Osteocyte (in vitro differentiated cells): ENCODE measurements at regions not wholly inside any gene's neighbourhood (a gene's known extent, or its start where the extent isn't known, plus 50 kb on each side); places are given as distances from the start of the nearest gene placed in this dataset.

Experiments
- DNase-seq: peaks from one replicate; pipeline ENCODE4 v3.0.0; 2021; ENCODE audit warnings: mixed read lengths; ENCODE audit not compliant: unreplicated experiment; ENCODE audit errors: extremely low spot score
- H3K27ac Mint-ChIP-seq: one replicate; pipeline ENCODE4 v1.8.0; 2021; ENCODE audit warnings: mild to moderate bottlenecking, mixed read lengths; ENCODE audit not compliant: unreplicated experiment
- H3K27me3 Mint-ChIP-seq: one replicate; pipeline ENCODE4 v1.8.0; 2021; ENCODE audit warnings: mixed read lengths; ENCODE audit not compliant: unreplicated experiment
- H3K36me3 Mint-ChIP-seq: one replicate; pipeline ENCODE4 v1.8.0; 2021; ENCODE audit warnings: mixed read lengths; ENCODE audit not compliant: unreplicated experiment
- H3K4me1 Mint-ChIP-seq: one replicate; pipeline ENCODE4 v1.8.0; 2021; ENCODE audit warnings: mixed read lengths; ENCODE audit not compliant: unreplicated experiment
- H3K4me3 Mint-ChIP-seq: one replicate; pipeline ENCODE4 v1.8.0; 2021; ENCODE audit warnings: mild to moderate bottlenecking, moderate library complexity, mixed read lengths; ENCODE audit not compliant: unreplicated experiment
- H3K9me3 Mint-ChIP-seq: one replicate; pipeline ENCODE4 v1.8.0; 2021; ENCODE audit warnings: mixed read lengths; ENCODE audit not compliant: unreplicated experiment
- TF ChIP-seq, protein P1 (sequence below): fragments of 200-600 bp; sonication (generic); IDR thresholded peaks from 2 replicates; pipeline ENCODE4 v1.5.0; 2021; ENCODE audit warnings: antibody characterized with exemption, mild to moderate bottlenecking, moderate library complexity

DNA sequence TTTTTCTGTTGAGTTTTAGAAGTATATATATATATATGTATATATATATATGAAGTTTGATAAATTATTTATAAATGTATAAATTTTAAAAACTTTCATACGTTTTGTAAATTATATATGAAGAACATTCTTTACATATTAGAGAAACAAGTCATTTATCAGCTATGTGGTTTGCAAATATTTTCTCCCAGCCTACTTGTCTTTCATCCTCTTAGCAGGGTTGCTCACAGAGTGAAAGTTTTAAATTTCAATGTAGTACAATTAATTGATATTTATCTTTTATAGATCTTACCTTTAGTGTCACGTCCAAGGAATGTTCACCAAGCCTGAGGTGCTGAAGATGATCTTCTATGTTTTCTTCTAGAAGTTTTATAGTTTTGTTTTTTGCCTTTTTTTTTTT lies 78.3 kb upstream of the HS6ST1 start:
- H3K4me1 Mint-ChIP-seq, result peaks cover 25% of the 10 kb centered on the region
- H3K9me3 Mint-ChIP-seq, result peaks cover 5% of the 10 kb centered on the region
- DNase-seq, result no peak
- H3K4me3 Mint-ChIP-seq, result no peak overlapping the region
- TF ChIP-seq, protein P1, sequence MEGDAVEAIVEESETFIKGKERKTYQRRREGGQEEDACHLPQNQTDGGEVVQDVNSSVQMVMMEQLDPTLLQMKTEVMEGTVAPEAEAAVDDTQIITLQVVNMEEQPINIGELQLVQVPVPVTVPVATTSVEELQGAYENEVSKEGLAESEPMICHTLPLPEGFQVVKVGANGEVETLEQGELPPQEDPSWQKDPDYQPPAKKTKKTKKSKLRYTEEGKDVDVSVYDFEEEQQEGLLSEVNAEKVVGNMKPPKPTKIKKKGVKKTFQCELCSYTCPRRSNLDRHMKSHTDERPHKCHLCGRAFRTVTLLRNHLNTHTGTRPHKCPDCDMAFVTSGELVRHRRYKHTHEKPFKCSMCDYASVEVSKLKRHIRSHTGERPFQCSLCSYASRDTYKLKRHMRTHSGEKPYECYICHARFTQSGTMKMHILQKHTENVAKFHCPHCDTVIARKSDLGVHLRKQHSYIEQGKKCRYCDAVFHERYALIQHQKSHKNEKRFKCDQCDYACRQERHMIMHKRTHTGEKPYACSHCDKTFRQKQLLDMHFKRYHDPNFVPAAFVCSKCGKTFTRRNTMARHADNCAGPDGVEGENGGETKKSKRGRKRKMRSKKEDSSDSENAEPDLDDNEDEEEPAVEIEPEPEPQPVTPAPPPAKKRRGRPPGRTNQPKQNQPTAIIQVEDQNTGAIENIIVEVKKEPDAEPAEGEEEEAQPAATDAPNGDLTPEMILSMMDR, result no peak
- peak overlapping the region; percentile 85 for H3K27ac Mint-ChIP-seq
- no peaks in the 10 kb centered on the region for H3K36me3 Mint-ChIP-seq
- no peaks in the 10 kb centered on the region for H3K27me3 Mint-ChIP-seq

DNA sequence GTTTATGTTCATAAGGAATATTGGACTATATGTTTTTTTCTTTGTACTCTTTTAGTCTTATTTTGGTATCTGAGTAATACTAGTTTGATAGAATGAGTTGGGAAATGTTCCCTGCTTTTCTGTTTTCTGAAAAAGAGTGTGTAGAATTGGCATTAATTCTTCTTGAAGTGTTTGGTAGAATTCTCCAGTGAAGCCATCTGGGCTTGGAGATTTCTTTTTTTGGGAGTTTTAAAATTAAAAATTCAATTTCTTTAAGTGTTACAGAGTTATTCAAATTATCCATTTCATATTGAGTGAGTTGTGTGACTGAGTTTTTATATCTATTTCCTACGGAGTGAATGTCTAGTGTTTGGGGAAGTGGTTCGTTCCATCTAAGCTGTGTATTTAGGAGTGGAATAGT lies 80.6 kb upstream of the HS6ST1 start:
- DNase-seq, result no peak
- H3K27me3 Mint-ChIP-seq, result no peaks in the 10 kb centered on the region
- H3K36me3 Mint-ChIP-seq, result no peaks in the 10 kb centered on the region
- H3K9me3 Mint-ChIP-seq, result peaks cover 5% of the 10 kb centered on the region
- H3K4me1 Mint-ChIP-seq, result peaks cover 23% of the 10 kb centered on the region
- TF ChIP-seq, protein P1, result no peak
- no peak overlapping the region for H3K27ac Mint-ChIP-seq
- no peak overlapping the region for H3K4me3 Mint-ChIP-seq

DNA sequence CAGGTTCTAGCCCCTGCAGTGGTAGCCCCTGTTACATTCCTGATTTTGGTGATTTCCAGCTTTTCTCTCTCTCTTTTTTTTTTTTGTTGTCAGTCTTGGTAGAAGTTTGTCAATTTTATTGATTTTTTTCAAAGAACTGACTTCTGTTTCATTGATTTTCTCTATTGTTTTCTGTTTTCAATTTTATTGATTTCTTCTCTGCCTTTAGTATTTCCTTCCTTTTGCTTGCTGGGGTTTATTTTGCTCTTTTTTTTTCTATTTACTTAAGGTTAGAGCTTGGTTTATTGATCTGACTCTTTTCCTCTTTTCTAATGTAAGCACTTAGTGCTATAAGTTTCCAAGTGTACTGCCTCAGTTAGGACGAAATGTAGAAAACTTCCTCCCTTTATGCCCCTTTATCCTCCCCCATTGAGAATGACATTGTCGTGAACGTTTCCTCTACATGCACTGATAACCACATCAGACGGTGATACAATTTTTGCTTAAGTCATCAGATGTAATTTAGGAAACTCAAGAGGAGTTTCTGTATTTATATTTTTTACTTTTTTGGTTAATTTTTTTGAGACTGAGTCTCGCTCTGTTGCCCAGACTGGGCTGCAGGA lies 81.1 kb upstream of the HS6ST1 start:
- Mint-ChIP-seq H3K27ac (no peak overlapping the region), H3K4me1 (peaks cover 23% of the 10 kb centered on the region)

DNA sequence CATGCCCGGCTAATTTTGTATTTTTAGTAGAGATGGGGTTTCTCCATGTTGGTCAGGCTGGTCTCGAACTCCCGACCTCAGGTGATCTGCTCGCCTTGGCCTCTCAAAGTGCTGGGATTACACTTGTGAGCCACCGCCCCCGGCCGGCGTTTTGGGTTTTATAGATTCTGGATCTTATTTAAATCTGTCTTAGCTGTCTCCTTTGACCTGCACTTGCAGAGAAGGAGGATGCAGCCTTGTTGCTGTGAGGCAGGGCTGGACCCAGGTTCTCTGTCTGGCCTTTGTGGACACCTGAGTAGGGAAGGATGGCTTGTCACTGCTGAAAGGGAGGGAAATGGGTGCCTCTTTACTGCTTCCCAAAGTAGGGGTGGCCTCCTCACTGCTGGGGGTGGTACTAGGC lies 83.0 kb upstream of the HS6ST1 start:
- H3K27me3 Mint-ChIP-seq, result no peaks in the 10 kb centered on the region
- no peaks in the 10 kb centered on the region for H3K36me3 Mint-ChIP-seq
- peaks cover 5% of the 10 kb centered on the region for H3K9me3 Mint-ChIP-seq
- TF ChIP-seq, protein P1, result no peak
- H3K27ac Mint-ChIP-seq, result no peak overlapping the region
- no peak overlapping the region for H3K4me3 Mint-ChIP-seq
- peaks cover 11% of the 10 kb centered on the region for H3K4me1 Mint-ChIP-seq
- DNase-seq, result no peak

More for the DNA sequence above, 81.1 kb upstream of the HS6ST1 start:
- no peaks in the 10 kb centered on the region for H3K36me3 Mint-ChIP-seq
- DNase-seq, result no peak
- peaks cover 5% of the 10 kb centered on the region for H3K9me3 Mint-ChIP-seq
- H3K27me3 Mint-ChIP-seq, result no peaks in the 10 kb centered on the region
- H3K4me3 Mint-ChIP-seq, result no peak overlapping the region
- TF ChIP-seq, protein P1, result no peak

DNA sequence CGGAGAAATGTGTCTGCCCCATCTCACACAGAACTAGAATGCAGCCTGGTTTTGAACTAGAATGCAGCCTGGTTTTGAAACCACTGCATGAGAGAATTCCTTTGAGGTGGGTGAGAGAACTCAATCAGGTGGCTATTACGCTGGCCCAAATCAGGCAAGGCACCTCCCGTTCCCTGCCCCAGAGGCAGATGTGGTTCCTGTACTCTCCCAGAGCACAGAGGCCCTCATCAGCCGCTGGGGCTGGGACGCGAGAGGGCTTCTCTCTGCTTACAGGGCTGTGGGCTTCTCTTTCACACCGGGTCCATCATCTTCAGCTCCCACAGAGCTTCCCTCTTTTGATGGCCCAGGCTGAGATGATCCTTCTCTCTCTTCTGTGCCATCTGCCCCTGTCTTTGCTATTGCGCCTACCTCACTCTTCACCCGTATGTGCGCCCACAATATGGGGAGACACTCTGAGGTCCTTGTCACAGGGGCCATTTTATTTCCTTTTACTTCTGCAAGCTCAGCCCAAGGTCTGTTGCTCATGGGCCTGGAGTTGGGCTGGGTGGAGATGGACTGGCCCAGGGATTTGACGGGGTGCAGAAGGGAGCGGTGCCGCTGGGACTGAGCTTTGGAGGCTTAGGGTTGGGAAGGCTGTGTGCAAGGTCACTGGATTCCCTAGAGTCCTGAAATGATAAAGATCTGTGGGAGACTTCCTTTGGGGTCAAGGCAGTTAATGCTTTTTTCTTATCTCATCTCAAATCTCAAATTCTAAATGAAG lies 84.4 kb upstream of the HS6ST1 start:
- H3K9me3 Mint-ChIP-seq, result peaks cover 5% of the 10 kb centered on the region
- H3K36me3 Mint-ChIP-seq, result no peaks in the 10 kb centered on the region
- no peak for DNase-seq
- H3K4me3 Mint-ChIP-seq, result no peak overlapping the region
- no peak overlapping the region for H3K27ac Mint-ChIP-seq
- TF ChIP-seq, protein P1, result no peak
- peaks cover 4% of the 10 kb centered on the region for H3K4me1 Mint-ChIP-seq
- no peaks in the 10 kb centered on the region for H3K27me3 Mint-ChIP-seq
